Hematopoietic multipotent progenitor cell (in vitro differentiated cells): ENCODE measurements at regions not wholly inside any gene's neighbourhood (a gene's known extent, or its start where the extent isn't known, plus 50 kb on each side); places are given as distances from the start of the nearest gene placed in this dataset.
A peak's percentile ranks its signal among the peaks of the same experiment; 100 is the strongest.

Experiments
- DNase-seq, 3 donors: peaks; one replicate each; pipeline ENCODE4 v3.0.0-alpha.2; 2011 to 2015; ENCODE audit warnings: low read depth in 2 of 3, low spot score in 2 of 3

- DNase-seq, result no peak
Measured at GRCh38 chr5:61596265-61596664, 264.2 kb downstream of the ZSWIM6 start.

GRCh38 chr5:61597684-61598083 is 265.6 kb downstream of the ZSWIM6 start:
- no peak for DNase-seq

GRCh38 chr5:61598126-61598525 is 266.1 kb downstream of the ZSWIM6 start:
- peak in 1 of 3 donors; percentile 12 for DNase-seq

- no peak for DNase-seq
Measured at GRCh38 chr5:61599370-61600122, 267.5 kb downstream of the ZSWIM6 start.

- DNase-seq, result no peak
Measured at GRCh38 chr5:61600123-61600444, 268.0 kb downstream of the ZSWIM6 start.

GRCh38 chr5:61600945-61601511 is 269.0 kb downstream of the ZSWIM6 start:
- no peak for DNase-seq

- DNase-seq, result no peak
Measured at GRCh38 chr5:61603211-61603908, 271.3 kb downstream of the ZSWIM6 start.

- no peak for DNase-seq
Measured at GRCh38 chr5:61604076-61605025, 272.3 kb downstream of the ZSWIM6 start.

GRCh38 chr5:61609840-61610677 is 278.0 kb downstream of the ZSWIM6 start:
- no peak for DNase-seq

GRCh38 chr5:61610678-61611024 is 278.6 kb downstream of the ZSWIM6 start:
- no peak for DNase-seq

GRCh38 chr5:61612431-61612830 is 280.4 kb downstream of the ZSWIM6 start:
- DNase-seq, result no peak

GRCh38 chr5:61613679-61614078 is 281.6 kb downstream of the ZSWIM6 start:
- DNase-seq, result no peak

- DNase-seq, result no peak
Measured at GRCh38 chr5:61614606-61615005, 282.5 kb downstream of the ZSWIM6 start.

GRCh38 chr5:61617039-61617438 is 285.0 kb downstream of the ZSWIM6 start:
- DNase-seq, result no peak

GRCh38 chr5:61617995-61618525 is 286.0 kb downstream of the ZSWIM6 start:
- DNase-seq, result no peak

- no peak for DNase-seq
Measured at GRCh38 chr5:61618577-61618976, 286.5 kb downstream of the ZSWIM6 start.

- DNase-seq, result no peak
Measured at GRCh38 chr5:61619289-61619688, 287.2 kb downstream of the ZSWIM6 start.

GRCh38 chr5:61619777-61620518 is 287.9 kb downstream of the ZSWIM6 start:
- no peak for DNase-seq

- no peak for DNase-seq
Measured at GRCh38 chr5:61620699-61621182, 288.7 kb downstream of the ZSWIM6 start.
